HepG2 (cell line): ENCODE measurements at regions not wholly inside any gene's neighbourhood (a gene's known extent, or its start where the extent isn't known, plus 50 kb on each side); places are given as distances from the start of the nearest gene placed in this dataset.
A peak's percentile ranks its signal among the peaks of the same experiment; 100 is the strongest.

Experiments used
- ATAC-seq: fragments of 200-7000 bp; cut with Tn5 transposase; 3 replicates; pipeline ENCODE4 v1.9.1; 2020; ENCODE audit warnings: mild to moderate bottlenecking, moderate library complexity
- BruUV-seq: library from RNA; stranded (reverse); fragments of 400-500 nt; replicated peaks from 2 replicates; lab custom pipeline; 2021; lab: Mats Ljungman, UMichigan
- CTCF ChIA-PET: fragments of 300-600 bp; formaldehyde crosslinking; extraction: SDS; loops from one replicate; lab custom pipeline; 2021; ENCODE audit warnings: low total read pairs, inconsistent platforms, low intra/inter-chr PET ratio; lab: Yijun Ruan, JAX
- POLR2A ChIA-PET: fragments of 350-600 bp; sonication (Branson Sonifier 250); formaldehyde crosslinking; loops from one replicate; lab custom pipeline; 2020; ENCODE audit warnings: antibody characterized with exemption, inconsistent platforms; lab: Yijun Ruan, JAX
- DNase-seq: peaks from one replicate; pipeline ENCODE4 v3.0.0-alpha.2; 2015; ENCODE audit warnings: low spot score
- FAIRE-seq: peaks from 3 replicates; lab custom pipeline; 2011; peaks lifted over from hg19 to GRCh38; lab: Jason Lieb, UNC
- H2AFZ ChIP-seq: one replicate; pipeline ENCODE4 v1.6.1; 2011; ENCODE audit warnings: low read length, inconsistent platforms
- H3K27ac ChIP-seq: fragments of 300-600 bp; 3 replicates; pipeline ENCODE4 v1.8.0; 2011; ENCODE audit warnings: mixed run types, mild to moderate bottlenecking, mixed read lengths, low read length, inconsistent platforms; ENCODE audit not compliant: insufficient read depth; ENCODE audit errors: extremely low read length
- H3K27me3 ChIP-seq, 2 experiments: fragments of 200-600 bp in 1 of 2; 2 replicates in 1 of 2; 3 replicates in 1 of 2; pipeline versions ENCODE4 v1.6.0 to v1.8.0; 2011; ENCODE audit warnings: low read length in 2 of 2, mild to moderate bottlenecking in 2 of 2, moderate library complexity in 2 of 2, inconsistent platforms in 1 of 2; ENCODE audit not compliant: insufficient read depth in 2 of 2, control insufficient read depth in 1 of 2
- H3K36me3 ChIP-seq, 2 experiments: fragments of 200-600 bp in 1 of 2; replicated peaks in 1 of 2; 2 replicates in 1 of 2; 3 replicates in 1 of 2; pipeline versions ENCODE4 v1.5.1 to v1.8.0; 2011; ENCODE audit warnings: low read length in 2 of 2, inconsistent platforms in 1 of 2; ENCODE audit not compliant: insufficient read depth in 2 of 2, control insufficient read depth in 1 of 2
- H3K4me1 ChIP-seq: 2 replicates; pipeline ENCODE4 v1.5.1; 2012; ENCODE audit warnings: low read length, inconsistent platforms; ENCODE audit not compliant: insufficient read depth
- H3K4me2 ChIP-seq: 2 replicates; pipeline ENCODE4 v1.6.0; 2011; ENCODE audit warnings: low read depth, low read length, inconsistent platforms
- H3K4me3 ChIP-seq, 3 experiments: fragments of 200-600 bp in 1 of 3; sonication (generic), shearing (Covaris generic) in 1 of 3; replicated peaks in 1 of 3; 2 replicates each; pipeline ENCODE4 v1.5.1; 2011 to 2016; ENCODE audit warnings: low read length in 3 of 3, inconsistent platforms in 2 of 3, low read depth in 2 of 3, mild to moderate bottlenecking in 2 of 3, control low read depth in 1 of 3, mixed read lengths in 1 of 3; ENCODE audit not compliant: insufficient read depth in 1 of 3
- H3K79me2 ChIP-seq: one replicate; pipeline ENCODE4 v1.6.1; 2011; ENCODE audit warnings: low read length, inconsistent platforms; ENCODE audit not compliant: insufficient read depth
- H3K9ac ChIP-seq: 2 replicates; pipeline ENCODE4 v1.6.0; 2011; ENCODE audit warnings: mild to moderate bottlenecking, low read depth, low read length, inconsistent platforms; ENCODE audit not compliant: insufficient read depth
- H3K9me3 ChIP-seq: 2 replicates; pipeline ENCODE4 v1.5.1; 2012; ENCODE audit warnings: mild to moderate bottlenecking, low read length
- H4K20me1 ChIP-seq: 2 replicates; pipeline ENCODE4 v1.6.0; 2011; ENCODE audit warnings: inconsistent platforms, mild to moderate bottlenecking, low read length, moderate library complexity; ENCODE audit not compliant: insufficient read depth
- RAD51 ChIP-seq: fragments of 450-650 bp; IDR thresholded peaks from 2 replicates; pipeline ENCODE4 v1.6.1; 2016; ENCODE audit warnings: borderline replicate concordance
- SMC3 ChIP-seq: IDR thresholded peaks from 2 replicates; pipeline ENCODE4 v1.6.1; 2011; ENCODE audit warnings: low read length, improper control_type of control experiment
- SP140L ChIP-seq: sonication (generic); formaldehyde crosslinking; IDR thresholded peaks from 2 replicates; pipeline ENCODE4 v1.4.0; 2020; ENCODE audit warnings: missing genetic modification reagents, borderline replicate concordance
- ZNF496 ChIP-seq: sonication (generic); formaldehyde crosslinking; IDR thresholded peaks from 2 replicates; pipeline ENCODE4 v1.8.1; 2023; ENCODE audit warnings: mild to moderate bottlenecking, moderate library complexity, missing genetic modification reagents; ENCODE audit not compliant: insufficient replicate concordance
- ZNF570 ChIP-seq: sonication (generic); formaldehyde crosslinking; IDR thresholded peaks from 2 replicates; pipeline ENCODE4 v1.4.0; 2020; ENCODE audit warnings: mild to moderate bottlenecking, missing genetic modification reagents, borderline replicate concordance
- ZNF652 ChIP-seq: IDR thresholded peaks from 2 replicates; pipeline ENCODE4 v1.6.1; 2016; ENCODE audit warnings: low read depth, borderline replicate concordance
- WGBS: methylation state at CpG from one replicate; pipeline ENCODE4 v1.1.6; 2017; ENCODE audit warnings: low lambda C conversion rate; 5-methylcytosine and 5-hydroxymethylcytosine counted together
- in situ Hi-C: cut with HindIII; loops from 2 replicates; pipeline ENCODE4 v1.10.0; 2017; ENCODE audit warnings: low pct_unique_long_range_greater_than_20kb; ENCODE audit not compliant: extremely low pct_ligation_motif_present
- intact Hi-C: fragments of 100-400 bp; cut with micrococcal nuclease; formaldehyde crosslinking; loops from one replicate; pipeline ENCODE4 v1.10.0; 2022; ENCODE audit not compliant: unreplicated experiment
- TF ChIP-seq, protein P1 (sequence below): sonication (generic); formaldehyde crosslinking; IDR thresholded peaks from 2 replicates; pipeline ENCODE4 v1.4.0; 2020; ENCODE audit warnings: missing genetic modification reagents
- TF ChIP-seq, protein P2 (sequence below): sonication (generic); formaldehyde crosslinking; IDR thresholded peaks from 2 replicates; pipeline ENCODE4 v1.4.0; 2020; ENCODE audit warnings: mild to moderate bottlenecking, missing genetic modification reagents
- TF ChIP-seq, protein P3 (sequence below): sonication (generic); formaldehyde crosslinking; IDR thresholded peaks from 2 replicates; pipeline ENCODE4 v1.5.0; 2020; ENCODE audit warnings: mild to moderate bottlenecking, missing genetic modification reagents, moderate library complexity
- TF ChIP-seq, protein P4 (sequence below): sonication (generic); formaldehyde crosslinking; IDR thresholded peaks from 2 replicates; pipeline ENCODE4 v1.4.0; 2020; ENCODE audit warnings: missing genetic modification reagents, borderline replicate concordance

DNA sequence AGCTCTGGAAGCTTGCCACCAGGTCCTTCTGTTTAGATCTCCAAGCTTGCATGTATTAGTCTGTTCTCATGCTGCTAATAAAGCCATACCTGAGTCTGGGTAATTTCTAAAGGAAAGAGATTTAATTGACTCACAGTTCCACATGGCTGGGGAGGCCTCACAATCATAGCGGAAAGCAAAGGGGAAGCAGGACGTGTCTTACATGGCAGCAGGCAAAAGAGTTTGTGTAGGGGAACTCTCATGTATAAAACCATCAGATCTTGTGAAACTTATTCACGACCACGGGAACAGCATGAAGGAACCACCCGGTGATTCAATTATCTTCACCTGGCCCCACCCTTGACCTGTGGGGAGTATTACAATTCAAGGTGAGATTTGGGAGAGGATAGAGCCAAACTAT, 147.0 kb upstream of the PROK2 start (continued):
- TF ChIP-seq, protein P1, sequence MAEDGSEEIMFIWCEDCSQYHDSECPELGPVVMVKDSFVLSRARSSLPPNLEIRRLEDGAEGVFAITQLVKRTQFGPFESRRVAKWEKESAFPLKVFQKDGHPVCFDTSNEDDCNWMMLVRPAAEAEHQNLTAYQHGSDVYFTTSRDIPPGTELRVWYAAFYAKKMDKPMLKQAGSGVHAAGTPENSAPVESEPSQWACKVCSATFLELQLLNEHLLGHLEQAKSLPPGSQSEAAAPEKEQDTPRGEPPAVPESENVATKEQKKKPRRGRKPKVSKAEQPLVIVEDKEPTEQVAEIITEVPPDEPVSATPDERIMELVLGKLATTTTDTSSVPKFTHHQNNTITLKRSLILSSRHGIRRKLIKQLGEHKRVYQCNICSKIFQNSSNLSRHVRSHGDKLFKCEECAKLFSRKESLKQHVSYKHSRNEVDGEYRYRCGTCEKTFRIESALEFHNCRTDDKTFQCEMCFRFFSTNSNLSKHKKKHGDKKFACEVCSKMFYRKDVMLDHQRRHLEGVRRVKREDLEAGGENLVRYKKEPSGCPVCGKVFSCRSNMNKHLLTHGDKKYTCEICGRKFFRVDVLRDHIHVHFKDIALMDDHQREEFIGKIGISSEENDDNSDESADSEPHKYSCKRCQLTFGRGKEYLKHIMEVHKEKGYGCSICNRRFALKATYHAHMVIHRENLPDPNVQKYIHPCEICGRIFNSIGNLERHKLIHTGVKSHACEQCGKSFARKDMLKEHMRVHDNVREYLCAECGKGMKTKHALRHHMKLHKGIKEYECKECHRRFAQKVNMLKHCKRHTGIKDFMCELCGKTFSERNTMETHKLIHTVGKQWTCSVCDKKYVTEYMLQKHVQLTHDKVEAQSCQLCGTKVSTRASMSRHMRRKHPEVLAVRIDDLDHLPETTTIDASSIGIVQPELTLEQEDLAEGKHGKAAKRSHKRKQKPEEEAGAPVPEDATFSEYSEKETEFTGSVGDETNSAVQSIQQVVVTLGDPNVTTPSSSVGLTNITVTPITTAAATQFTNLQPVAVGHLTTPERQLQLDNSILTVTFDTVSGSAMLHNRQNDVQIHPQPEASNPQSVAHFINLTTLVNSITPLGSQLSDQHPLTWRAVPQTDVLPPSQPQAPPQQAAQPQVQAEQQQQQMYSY (CRISPR knock-in tag): no peak
- TF ChIP-seq SP140L (CRISPR knock-in tag) (no peak), ZNF496 (CRISPR knock-in tag) (no peak), RAD51 (no peak)
- TF ChIP-seq, protein P2, sequence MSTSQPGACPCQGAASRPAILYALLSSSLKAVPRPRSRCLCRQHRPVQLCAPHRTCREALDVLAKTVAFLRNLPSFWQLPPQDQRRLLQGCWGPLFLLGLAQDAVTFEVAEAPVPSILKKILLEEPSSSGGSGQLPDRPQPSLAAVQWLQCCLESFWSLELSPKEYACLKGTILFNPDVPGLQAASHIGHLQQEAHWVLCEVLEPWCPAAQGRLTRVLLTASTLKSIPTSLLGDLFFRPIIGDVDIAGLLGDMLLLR: no peak

DNA sequence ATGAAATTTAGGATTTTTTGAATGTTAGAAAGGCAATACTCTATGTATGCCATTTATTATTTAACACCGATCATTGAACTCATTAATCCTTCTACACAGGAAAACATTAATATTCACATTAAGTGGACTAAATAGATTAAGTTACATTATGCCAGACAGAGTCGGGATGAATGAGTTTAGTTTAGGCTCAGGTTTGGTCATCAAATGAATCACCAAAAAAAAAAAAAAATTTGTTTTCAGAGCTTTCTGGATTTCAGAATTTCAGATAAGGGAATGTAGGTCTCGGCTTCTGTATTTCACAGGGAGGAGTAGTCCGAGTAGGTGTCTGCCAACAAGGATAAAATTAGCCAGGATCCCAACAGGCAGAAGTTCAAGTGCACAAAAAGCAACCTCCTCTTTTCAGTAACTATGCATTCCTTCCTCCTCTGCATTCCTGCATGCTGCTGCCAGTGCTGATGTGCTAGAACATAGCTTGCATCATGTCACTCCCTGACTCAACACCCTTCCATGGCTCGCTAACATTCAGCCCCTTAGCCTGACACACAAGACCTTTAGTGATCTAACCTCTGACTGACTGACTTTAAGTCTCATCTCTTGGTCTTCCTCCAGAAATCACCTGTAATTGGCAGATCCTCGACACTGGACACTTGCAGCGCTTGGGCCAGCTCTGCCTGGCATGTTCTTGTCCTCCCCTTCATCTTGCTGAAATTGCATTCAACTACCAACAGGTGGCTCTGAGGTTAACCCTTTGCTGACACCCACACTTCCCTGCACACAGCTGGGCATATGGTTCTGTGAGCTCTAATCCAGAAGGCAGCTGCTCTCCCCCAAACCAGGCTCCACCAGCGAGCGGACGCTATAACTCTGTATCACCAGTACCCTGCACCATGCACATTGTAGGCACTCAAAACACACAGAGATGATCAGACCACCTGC, 145.4 kb upstream of the PROK2 start:
- H3K27ac ChIP-seq: no peak overlapping the region
- H3K9ac ChIP-seq: no peak overlapping the region
- no peaks in the 10 kb centered on the region for H3K9me3 ChIP-seq
- 43% methylated on average over 10 of the region's 10 CpGs for WGBS
- H3K79me2 ChIP-seq: no peaks in the 10 kb centered on the region
- H4K20me1 ChIP-seq: no peaks in the 10 kb centered on the region
- no peak overlapping the region for H2AFZ ChIP-seq
- BruUV-seq: no TSS peak
- FAIRE-seq (no peak), ATAC-seq (peak; percentile 67), DNase-seq (peak; percentile 14)
- ChIA-PET POLR2A (no interaction called here), CTCF (no interaction called here)
- H3K36me3 ChIP-seq: no peaks in the 10 kb centered on the region
- no peak overlapping the region for H3K4me2 ChIP-seq
- H3K4me3 ChIP-seq: no peak overlapping the region
- intact Hi-C loops (no loop called here), in situ Hi-C loops (no loop called here)
- peaks cover 0 to 7% of the 10 kb centered on the region in 2 experiments; a peak in 3 of 5 replicates for H3K27me3 ChIP-seq
- H3K4me1 ChIP-seq: no peaks in the 10 kb centered on the region
- TF ChIP-seq ZNF570 (CRISPR knock-in tag) (no peak), SMC3 (peak; percentile 11; the same call in 1 of the 2 replicates), ZNF652 (CRISPR knock-in tag) (peak; percentile 98)
- TF ChIP-seq, protein P3, sequence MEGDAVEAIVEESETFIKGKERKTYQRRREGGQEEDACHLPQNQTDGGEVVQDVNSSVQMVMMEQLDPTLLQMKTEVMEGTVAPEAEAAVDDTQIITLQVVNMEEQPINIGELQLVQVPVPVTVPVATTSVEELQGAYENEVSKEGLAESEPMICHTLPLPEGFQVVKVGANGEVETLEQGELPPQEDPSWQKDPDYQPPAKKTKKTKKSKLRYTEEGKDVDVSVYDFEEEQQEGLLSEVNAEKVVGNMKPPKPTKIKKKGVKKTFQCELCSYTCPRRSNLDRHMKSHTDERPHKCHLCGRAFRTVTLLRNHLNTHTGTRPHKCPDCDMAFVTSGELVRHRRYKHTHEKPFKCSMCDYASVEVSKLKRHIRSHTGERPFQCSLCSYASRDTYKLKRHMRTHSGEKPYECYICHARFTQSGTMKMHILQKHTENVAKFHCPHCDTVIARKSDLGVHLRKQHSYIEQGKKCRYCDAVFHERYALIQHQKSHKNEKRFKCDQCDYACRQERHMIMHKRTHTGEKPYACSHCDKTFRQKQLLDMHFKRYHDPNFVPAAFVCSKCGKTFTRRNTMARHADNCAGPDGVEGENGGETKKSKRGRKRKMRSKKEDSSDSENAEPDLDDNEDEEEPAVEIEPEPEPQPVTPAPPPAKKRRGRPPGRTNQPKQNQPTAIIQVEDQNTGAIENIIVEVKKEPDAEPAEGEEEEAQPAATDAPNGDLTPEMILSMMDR (CRISPR knock-in tag): peak; percentile 39
- TF ChIP-seq, protein P4, sequence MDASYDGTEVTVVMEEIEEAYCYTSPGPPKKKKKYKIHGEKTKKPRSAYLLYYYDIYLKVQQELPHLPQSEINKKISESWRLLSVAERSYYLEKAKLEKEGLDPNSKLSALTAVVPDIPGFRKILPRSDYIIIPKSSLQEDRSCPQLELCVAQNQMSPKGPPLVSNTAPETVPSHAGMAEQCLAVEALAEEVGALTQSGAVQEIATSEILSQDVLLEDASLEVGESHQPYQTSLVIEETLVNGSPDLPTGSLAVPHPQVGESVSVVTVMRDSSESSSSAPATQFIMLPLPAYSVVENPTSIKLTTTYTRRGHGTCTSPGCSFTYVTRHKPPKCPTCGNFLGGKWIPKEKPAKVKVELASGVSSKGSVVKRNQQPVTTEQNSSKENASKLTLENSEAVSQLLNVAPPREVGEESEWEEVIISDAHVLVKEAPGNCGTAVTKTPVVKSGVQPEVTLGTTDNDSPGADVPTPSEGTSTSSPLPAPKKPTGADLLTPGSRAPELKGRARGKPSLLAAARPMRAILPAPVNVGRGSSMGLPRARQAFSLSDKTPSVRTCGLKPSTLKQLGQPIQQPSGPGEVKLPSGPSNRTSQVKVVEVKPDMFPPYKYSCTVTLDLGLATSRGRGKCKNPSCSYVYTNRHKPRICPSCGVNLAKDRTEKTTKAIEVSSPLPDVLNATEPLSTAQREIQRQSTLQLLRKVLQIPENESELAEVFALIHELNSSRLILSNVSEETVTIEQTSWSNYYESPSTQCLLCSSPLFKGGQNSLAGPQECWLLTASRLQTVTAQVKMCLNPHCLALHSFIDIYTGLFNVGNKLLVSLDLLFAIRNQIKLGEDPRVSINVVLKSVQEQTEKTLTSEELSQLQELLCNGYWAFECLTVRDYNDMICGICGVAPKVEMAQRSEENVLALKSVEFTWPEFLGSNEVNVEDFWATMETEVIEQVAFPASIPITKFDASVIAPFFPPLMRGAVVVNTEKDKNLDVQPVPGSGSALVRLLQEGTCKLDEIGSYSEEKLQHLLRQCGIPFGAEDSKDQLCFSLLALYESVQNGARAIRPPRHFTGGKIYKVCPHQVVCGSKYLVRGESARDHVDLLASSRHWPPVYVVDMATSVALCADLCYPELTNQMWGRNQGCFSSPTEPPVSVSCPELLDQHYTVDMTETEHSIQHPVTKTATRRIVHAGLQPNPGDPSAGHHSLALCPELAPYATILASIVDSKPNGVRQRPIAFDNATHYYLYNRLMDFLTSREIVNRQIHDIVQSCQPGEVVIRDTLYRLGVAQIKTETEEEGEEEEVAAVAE (CRISPR knock-in tag): no peak
